OCI-LY1 (cell line): ENCODE measurements at regions not wholly inside any gene's neighbourhood (a gene's known extent, or its start where the extent isn't known, plus 50 kb on each side); places are given as distances from the start of the nearest gene placed in this dataset.
"Not testable (repeated sequence)": the region's sequence is repeated elsewhere in the genome, so short reads cannot be mapped to it uniquely, and the experiment has no call there.

Experiments used
- H2AFZ ChIP-seq: fragments of 200-600 bp; sonication (generic), shearing (Covaris generic); 2 replicates; pipeline ENCODE4 v1.6.0; 2014; ENCODE audit warnings: antibody characterized with exemption, mild to moderate bottlenecking, low read length
- H3F3A ChIP-seq: fragments of 200-600 bp; sonication (generic), shearing (Covaris generic); 2 replicates; pipeline ENCODE4 v1.6.0; 2014; ENCODE audit warnings: mild to moderate bottlenecking, antibody characterized with exemption, low read length, moderate library complexity; ENCODE audit not compliant: insufficient read depth
- H3K27ac ChIP-seq: fragments of 200-600 bp; sonication (generic); 2 replicates; pipeline ENCODE4 v1.5.1; 2014; ENCODE audit warnings: low read length, mixed run types, mild to moderate bottlenecking, low read depth; ENCODE audit not compliant: poor library complexity, severe bottlenecking
- H3K27me3 ChIP-seq: fragments of 200-600 bp; sonication (generic); 2 replicates; pipeline ENCODE4 v1.6.0; 2014; ENCODE audit warnings: antibody characterized with exemption, mild to moderate bottlenecking, low read length, moderate library complexity; ENCODE audit not compliant: insufficient read depth
- H3K36me3 ChIP-seq: fragments of 200-600 bp; sonication (generic); 2 replicates; pipeline ENCODE4 v1.6.1; 2014; ENCODE audit warnings: mild to moderate bottlenecking, antibody characterized with exemption, low read length, moderate library complexity, mixed read lengths; ENCODE audit not compliant: insufficient read depth
- H3K4me1 ChIP-seq: fragments of 200-600 bp; sonication (generic); 2 replicates; pipeline ENCODE4 v1.5.1; 2014; ENCODE audit warnings: mild to moderate bottlenecking, low read length, moderate library complexity; ENCODE audit not compliant: insufficient read depth, severe bottlenecking
- H3K4me2 ChIP-seq: fragments of 200-600 bp; sonication (generic), shearing (Covaris generic); 2 replicates; pipeline ENCODE4 v1.6.1; 2014; ENCODE audit warnings: low read length
- H3K4me3 ChIP-seq: fragments of 200-600 bp; sonication (generic); 2 replicates; pipeline ENCODE4 v1.5.1; 2014; ENCODE audit warnings: low read length, low read depth, mild to moderate bottlenecking, mixed read lengths; ENCODE audit not compliant: poor library complexity, severe bottlenecking
- H3K79me2 ChIP-seq: fragments of 200-600 bp; shearing (Covaris generic); 2 replicates; pipeline ENCODE4 v1.6.1; 2016; ENCODE audit warnings: mixed run types, low read length, mixed read lengths; ENCODE audit not compliant: insufficient read depth
- H3K9ac ChIP-seq: fragments of 200-600 bp; sonication (generic), shearing (Covaris generic); 2 replicates; pipeline ENCODE4 v1.6.1; 2014; ENCODE audit warnings: mild to moderate bottlenecking, low read length, mixed read lengths
- H3K9me2 ChIP-seq: fragments of 200-600 bp; sonication (generic), shearing (Covaris generic); 2 replicates; pipeline ENCODE4 v1.6.1; 2014; ENCODE audit warnings: low read depth, mild to moderate bottlenecking, low read length, mixed read lengths
- H3K9me3 ChIP-seq: fragments of 200-600 bp; shearing (Covaris generic); 2 replicates; pipeline ENCODE4 v1.6.1; 2014; ENCODE audit warnings: low read length, mixed read lengths
- H4K20me1 ChIP-seq: fragments of 200-600 bp; sonication (generic), shearing (Covaris generic); 2 replicates; pipeline ENCODE4 v1.6.0; 2016; ENCODE audit warnings: mild to moderate bottlenecking, low read length; ENCODE audit not compliant: insufficient read depth
- CTCF ChIP-seq: fragments of 200-600 bp; sonication (generic), shearing (Covaris generic); IDR thresholded peaks from 2 replicates; pipeline ENCODE4 v1.5.1; 2017; ENCODE audit warnings: mild to moderate bottlenecking, antibody characterized with exemption, low read length, moderate library complexity, mixed read lengths
- EZH2 ChIP-seq: fragments of 200-600 bp; sonication (generic), shearing (Covaris generic); IDR thresholded peaks from 2 replicates; pipeline ENCODE4 v1.8.0; 2017; ENCODE audit warnings: borderline replicate concordance, mixed run types, mild to moderate bottlenecking, antibody characterized with exemption, low read length, moderate library complexity, mixed read lengths

- H3K27me3 ChIP-seq = no peaks in the 10 kb centered on the region
- H3K9ac ChIP-seq = no peak overlapping the region
- H3K27ac ChIP-seq = no peak overlapping the region
- no peak overlapping the region for H3K4me2 ChIP-seq
- H4K20me1 ChIP-seq = no peaks in the 10 kb centered on the region
- no peaks in the 10 kb centered on the region for H3K36me3 ChIP-seq
- no peaks in the 10 kb centered on the region for H3K9me3 ChIP-seq
- no peaks in the 10 kb centered on the region for H3K9me2 ChIP-seq
- no peaks in the 10 kb centered on the region for H3F3A ChIP-seq
- H2AFZ ChIP-seq = no peak overlapping the region
- H3K4me3 ChIP-seq = no peak overlapping the region
- H3K4me1 ChIP-seq = no peaks in the 10 kb centered on the region
- no peaks in the 10 kb centered on the region for H3K79me2 ChIP-seq
- TF ChIP-seq CTCF (no peak), EZH2 (no peak)
Measured at GRCh38 chrX:1809581-1809980, 194.7 kb downstream of the ASMT start.

GRCh38 chrX:1813809-1814208, 198.9 kb downstream of the ASMT start:
- Histone ChIP-seq H3K4me2 (no peak overlapping the region), H3K27me3 (no peaks in the 10 kb centered on the region), H3K9me3 (no peaks in the 10 kb centered on the region), H3K4me3 (no peak overlapping the region), H3K36me3 (no peaks in the 10 kb centered on the region), H3F3A (no peaks in the 10 kb centered on the region), H3K9ac (no peak overlapping the region), H2AFZ (no peak overlapping the region), H4K20me1 (no peaks in the 10 kb centered on the region), H3K4me1 (no peaks in the 10 kb centered on the region), H3K9me2 (no peaks in the 10 kb centered on the region), H3K79me2 (no peaks in the 10 kb centered on the region), H3K27ac (no peak overlapping the region)
- no peak for TF ChIP-seq EZH2
- TF ChIP-seq CTCF = no peak

- Histone ChIP-seq H3K4me1 (no peaks in the 10 kb centered on the region), H3K9ac (no peak overlapping the region), H3K79me2 (no peaks in the 10 kb centered on the region), H3K4me3 (no peak overlapping the region), H3K27ac (no peak overlapping the region), H3K4me2 (no peak overlapping the region), H3K9me2 (no peaks in the 10 kb centered on the region), H3K27me3 (no peaks in the 10 kb centered on the region), H3F3A (no peaks in the 10 kb centered on the region), H2AFZ (no peak overlapping the region), H3K9me3 (no peaks in the 10 kb centered on the region), H4K20me1 (no peaks in the 10 kb centered on the region), H3K36me3 (no peaks in the 10 kb centered on the region)
- TF ChIP-seq CTCF (no peak), EZH2 (no peak)
Measured at GRCh38 chrX:1815456-1816175, 200.8 kb downstream of the ASMT start.

- H3K4me1 ChIP-seq = not testable (repeated sequence)
Measured at GRCh38 chrX:1816387-1816982, 201.6 kb downstream of the ASMT start.

More at GRCh38 chrX:1816387-1816982, 201.6 kb downstream of the ASMT start:
- not testable (repeated sequence) for H3K4me3 ChIP-seq, H4K20me1 ChIP-seq, H3K9me3 ChIP-seq, H2AFZ ChIP-seq, H3K9ac ChIP-seq, H3K9me2 ChIP-seq, H3K4me2 ChIP-seq, H3K79me2 ChIP-seq, H3F3A ChIP-seq, H3K27ac ChIP-seq, H3K27me3 ChIP-seq, H3K36me3 ChIP-seq
